Stimulated activated CD4-positive, alpha-beta T cell treated with anti-CD3 and anti-CD28 coated beads, Interleukin-15, amount 100 ng/mL, for 24 hours (primary cell): ENCODE measurements at regions not wholly inside any gene's neighbourhood (a gene's known extent, or its start where the extent isn't known, plus 50 kb on each side); places are given as distances from the start of the nearest gene placed in this dataset.

Source experiments
- DNase-seq: peaks from one replicate; pipeline ENCODE4 v3.0.0-alpha.2; 2020

- no peak for DNase-seq
Measured at GRCh38 chr12:24463375-24463774, 485.5 kb downstream of the BCAT1 start.

- DNase-seq = no peak
Measured at GRCh38 chr12:24462946-24463345, 486.0 kb downstream of the BCAT1 start.

DNA sequence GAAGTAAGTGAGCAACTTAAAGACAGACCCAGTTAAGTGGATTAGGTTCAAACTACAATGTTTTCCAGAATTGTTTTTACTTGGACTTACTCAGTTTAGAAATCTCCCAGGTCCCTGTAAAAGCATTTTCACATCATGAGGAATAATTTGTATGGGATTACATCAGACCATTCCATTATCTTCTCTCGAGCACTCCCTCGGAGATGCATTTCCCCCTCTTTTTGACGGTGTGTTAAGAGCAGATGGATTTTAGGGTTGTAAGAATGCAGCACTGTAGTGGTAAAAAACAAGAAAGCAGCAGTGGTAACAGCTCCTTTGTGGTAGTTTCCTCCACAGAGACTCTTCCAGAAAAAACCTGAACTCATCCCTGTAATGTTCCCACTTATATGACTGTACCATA, 488.4 kb downstream of the BCAT1 start:
- no peak for DNase-seq

DNA sequence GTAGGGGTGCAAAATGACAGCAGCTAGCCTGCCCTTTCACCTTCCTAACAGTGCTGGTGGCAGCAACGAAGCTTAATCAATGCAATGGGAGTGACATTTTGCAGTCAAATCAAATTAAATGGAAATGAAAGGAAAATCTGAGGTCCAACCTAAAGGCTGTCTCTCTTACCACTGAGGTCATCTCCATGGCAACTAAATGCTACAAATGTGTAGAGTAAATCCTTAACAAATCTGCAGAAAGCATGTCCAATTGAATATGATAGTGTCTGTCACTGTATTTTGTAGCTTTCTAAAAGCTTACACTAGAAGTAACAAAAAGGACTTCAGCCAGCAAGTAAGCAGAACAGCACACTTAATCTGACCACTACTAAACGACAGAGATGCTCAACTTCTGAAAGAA, 488.8 kb downstream of the BCAT1 start:
- no peak for DNase-seq

DNA sequence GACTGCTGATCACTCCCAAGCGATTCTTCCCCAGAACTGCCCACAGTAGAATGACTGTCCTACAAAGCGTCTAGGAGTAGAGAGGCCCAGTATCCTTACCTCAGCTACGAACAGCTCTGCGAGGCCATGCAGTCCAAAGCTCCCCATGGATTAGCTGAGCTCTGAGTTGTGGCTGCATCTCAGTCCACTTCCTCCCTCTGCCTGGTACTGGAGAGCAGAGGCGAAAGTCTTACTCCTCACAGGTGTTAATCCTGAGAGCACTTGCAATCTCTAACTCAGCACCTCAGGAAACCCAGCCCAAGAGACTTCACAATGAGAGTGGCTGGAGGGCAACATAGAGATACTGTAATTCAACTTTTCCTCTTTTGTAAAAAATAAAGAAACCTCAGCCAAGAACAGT, 493.1 kb downstream of the BCAT1 start:
- no peak for DNase-seq

- no peak for DNase-seq
Measured at GRCh38 chr12:24447678-24448077, 498.2 kb upstream of the SOX5 start.

DNA sequence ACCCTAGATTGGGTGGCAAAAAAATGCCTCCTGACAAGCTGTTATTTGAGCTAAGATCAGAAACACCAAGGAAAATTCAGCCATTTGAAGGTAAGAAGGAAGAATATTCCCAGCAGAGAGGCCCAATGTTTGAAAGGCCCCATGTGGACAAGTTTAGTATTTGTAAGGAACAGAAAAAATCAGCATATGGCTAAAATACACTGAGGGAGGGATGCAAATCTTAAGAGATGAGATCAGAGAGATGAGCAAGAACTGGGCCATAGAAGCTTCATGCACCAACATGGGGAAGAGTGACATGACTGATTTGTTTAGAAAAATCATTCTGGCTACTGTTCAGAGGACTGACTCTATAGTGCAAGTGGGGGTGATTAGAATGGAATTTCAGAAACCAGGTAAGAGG, 496.8 kb upstream of the SOX5 start:
- DNase-seq = no peak

GRCh38 chr12:24444634-24445033, 495.2 kb upstream of the SOX5 start:
- DNase-seq = no peak

DNA sequence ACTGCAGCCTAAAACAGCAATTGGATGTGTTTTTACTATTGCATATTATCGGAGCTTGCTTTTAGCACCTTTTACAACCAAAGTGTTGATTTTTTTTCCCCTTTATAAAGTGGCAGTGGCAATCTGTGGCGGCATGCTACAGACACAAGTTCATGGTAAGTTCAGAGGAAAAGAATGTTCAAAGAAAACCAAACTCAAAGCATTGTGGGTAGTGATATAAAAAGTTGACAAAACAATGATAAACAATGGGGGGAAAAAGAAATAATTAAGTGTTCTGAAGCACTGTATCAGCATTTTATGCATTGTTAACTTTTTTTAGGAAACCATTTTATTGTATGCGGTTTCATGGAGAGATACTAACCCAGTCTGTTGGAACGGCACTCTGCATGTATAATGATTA, 492.0 kb upstream of the SOX5 start:
- no peak for DNase-seq

DNA sequence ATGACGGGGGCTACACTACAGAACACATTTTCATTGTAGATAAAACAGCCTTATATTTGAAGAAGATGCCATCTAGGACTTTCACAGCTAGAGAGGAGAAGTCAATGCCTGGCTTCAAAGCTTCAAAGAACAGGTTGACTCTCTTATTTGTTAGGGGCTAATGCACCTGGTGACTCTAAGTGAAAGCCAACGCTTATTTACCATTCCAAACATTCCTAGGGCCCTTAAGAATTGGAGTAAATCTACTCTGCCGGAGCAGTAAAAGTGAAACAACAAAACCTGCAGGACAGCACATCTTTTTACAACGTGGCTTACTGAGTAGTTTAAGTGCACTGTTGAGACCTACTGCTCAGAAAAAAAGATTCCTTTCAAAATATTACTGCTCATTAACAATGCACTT, 487.2 kb upstream of the SOX5 start:
- DNase-seq = no peak

- no peak for DNase-seq
Measured at GRCh38 chr12:24431872-24432271, 482.4 kb upstream of the SOX5 start.

DNA sequence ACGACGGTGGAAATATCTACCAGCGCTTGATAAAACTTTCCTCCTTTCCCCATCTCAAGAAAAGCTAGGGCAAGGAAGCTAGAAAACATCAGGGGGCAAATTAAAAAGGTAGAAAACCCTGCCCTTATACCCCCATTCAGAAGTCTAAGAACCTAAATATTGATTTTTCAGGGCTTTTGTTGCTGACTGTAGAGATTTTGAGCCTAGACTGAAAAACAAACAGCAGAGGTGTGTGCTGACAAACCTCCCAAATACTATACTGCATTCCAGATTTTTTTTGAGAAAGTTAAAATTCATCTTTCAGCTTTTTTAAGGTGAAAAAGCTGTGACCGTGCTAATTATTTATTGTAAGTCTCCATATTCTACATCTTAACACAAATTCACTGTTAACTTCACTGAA, 478.3 kb upstream of the SOX5 start:
- no peak for DNase-seq

DNA sequence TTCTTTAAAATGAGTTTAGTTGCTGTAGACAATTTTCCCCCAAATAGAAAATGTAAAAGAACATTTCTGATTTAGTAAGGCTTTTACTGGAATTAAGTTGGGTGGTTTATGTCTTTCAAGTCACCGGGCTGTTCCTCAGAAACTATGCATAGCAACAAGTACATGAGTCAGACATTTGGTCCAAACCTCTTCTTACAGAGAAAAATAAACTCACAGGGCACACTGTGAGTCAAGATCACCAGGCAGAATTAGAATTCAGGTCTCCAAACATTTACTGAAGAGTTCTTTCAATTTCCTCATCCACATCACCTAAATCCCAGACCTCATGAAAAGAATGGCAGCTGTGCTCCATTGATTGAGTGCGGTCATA, 476.1 kb upstream of the SOX5 start:
- DNase-seq = no peak

- no peak for DNase-seq
Measured at GRCh38 chr12:24424889-24425600, 475.6 kb upstream of the SOX5 start.

GRCh38 chr12:24424376-24424775, 474.9 kb upstream of the SOX5 start:
- no peak for DNase-seq

- no peak for DNase-seq
Measured at GRCh38 chr12:24423611-24424010, 474.1 kb upstream of the SOX5 start.

DNA sequence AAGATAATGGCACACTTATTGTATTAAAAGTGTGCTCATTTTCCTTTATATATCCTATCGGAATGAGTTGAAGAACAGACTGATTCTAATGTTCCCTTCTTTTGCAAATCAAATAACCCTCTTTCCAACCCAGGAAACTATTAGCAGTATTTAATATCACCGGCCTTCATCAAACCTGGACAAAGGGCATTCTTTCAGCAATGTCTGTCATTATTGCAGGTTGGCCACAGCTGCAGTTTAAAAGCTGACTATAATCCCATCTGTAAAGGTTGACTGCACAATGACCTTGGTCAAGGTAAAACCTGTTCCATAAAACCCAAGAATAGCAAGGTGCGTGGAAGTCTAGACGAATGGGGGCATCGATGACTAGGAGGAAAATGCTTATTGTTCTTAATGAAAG, 472.3 kb upstream of the SOX5 start:
- DNase-seq = no peak

GRCh38 chr12:24418157-24418556, 468.7 kb upstream of the SOX5 start:
- no peak for DNase-seq

DNA sequence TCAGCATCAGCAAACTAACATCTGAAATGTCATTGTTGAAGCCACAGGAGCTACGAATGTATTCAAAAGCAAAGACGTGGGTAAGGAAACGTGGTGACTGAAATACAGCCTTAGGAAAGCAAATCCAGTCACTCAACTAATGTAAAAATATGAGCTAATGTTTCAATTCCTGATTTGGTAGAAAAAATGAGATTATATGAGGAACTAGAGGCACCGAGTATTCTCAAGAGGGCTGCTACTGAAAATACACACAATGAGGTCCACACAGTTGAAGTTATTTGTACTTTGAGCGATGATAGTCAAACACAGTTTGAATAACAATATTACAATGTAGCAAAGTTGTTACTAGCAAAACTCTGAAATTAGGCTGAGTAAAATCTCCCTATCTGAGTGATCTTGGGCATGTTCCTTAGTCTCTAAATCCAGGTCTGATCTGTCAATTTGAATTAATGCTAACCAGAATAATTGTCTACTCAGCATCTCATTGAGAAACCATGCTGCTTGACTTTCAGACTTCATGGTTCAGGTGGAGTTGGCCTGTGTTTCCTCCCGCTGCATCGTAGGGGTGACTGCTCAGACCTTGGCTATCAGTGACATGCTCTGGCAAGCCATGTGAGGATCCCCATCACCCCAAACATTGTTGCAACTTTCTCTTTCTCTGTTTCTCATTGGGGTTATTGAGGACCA, 467.1 kb upstream of the SOX5 start:
- DNase-seq = no peak

GRCh38 chr12:24415934-24416333, 466.5 kb upstream of the SOX5 start:
- DNase-seq = no peak

GRCh38 chr12:24414480-24414879, 465.0 kb upstream of the SOX5 start:
- DNase-seq = no peak

DNA sequence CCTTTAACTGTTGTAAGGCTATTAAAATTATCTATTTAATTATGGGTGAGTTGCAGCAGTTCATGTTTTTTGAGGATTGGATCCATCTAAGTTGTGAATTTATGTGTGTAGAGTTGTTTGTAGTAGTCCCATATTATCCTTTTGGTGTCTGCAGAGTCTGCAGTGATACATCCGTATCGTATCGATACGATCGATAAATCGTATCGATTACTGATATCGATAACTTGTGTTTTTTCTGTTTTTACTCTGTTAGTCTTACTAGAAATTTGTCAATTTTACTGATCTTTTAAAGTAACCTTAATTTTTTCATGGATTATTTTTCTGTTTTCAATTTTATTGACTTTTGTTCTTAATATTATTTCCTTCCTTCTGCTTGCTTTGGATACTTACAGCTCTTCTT, 462.5 kb upstream of the SOX5 start:
- DNase-seq = no peak

GRCh38 chr12:24409868-24410267, 460.4 kb upstream of the SOX5 start:
- no peak for DNase-seq

- no peak for DNase-seq
Measured at GRCh38 chr12:24408305-24408704, 458.8 kb upstream of the SOX5 start.

DNA sequence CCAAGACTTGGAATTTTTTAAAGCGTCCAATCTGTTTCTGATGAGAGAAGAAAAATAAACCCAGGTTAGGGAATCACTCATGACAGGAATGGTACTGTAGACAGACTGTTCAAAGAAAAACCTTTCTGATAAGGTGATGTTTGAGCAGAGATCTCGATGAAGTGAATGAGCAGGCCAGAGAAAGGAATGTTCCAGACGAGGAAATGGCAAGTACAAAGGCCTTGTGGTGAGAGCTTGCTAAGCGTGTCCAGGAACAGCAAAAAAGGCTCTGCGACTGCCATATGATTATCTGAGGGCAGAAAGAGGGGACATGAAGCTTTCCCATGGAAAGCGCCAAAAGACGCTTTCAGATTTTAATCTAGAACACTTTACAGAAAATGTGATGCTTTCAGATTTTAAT, 458.4 kb upstream of the SOX5 start:
- DNase-seq = no peak
